Right lobe of liver (tissue), 4 donors: ENCODE measurements at regions not wholly inside any gene's neighbourhood (a gene's known extent, or its start where the extent isn't known, plus 50 kb on each side); places are given as distances from the start of the nearest gene placed in this dataset.

ENCODE experiments used
- CTCF ChIP-seq, 4 donors: fragments of 200-600 bp in 3 of 4; fragments of 450-650 bp in 1 of 4; IDR thresholded peaks; one replicate each; pipeline versions ENCODE4 v1.5.1 to v1.8.0; 2016 to 2022; ENCODE audit warnings: antibody characterized with exemption in 4 of 4, mild to moderate bottlenecking in 2 of 4
- POLR2A ChIP-seq: fragments of 450-650 bp; IDR thresholded peaks from one replicate; pipeline ENCODE4 v1.6.1; 2017; ENCODE audit warnings: antibody characterized with exemption, mild to moderate bottlenecking
- donor health status: DM: no; HTN: no; CAD: no.
- donor health status: DM: no; HTN: no; CAD: no.
- donor health status: DM: no; HTN: yes; CAD: no.

DNA sequence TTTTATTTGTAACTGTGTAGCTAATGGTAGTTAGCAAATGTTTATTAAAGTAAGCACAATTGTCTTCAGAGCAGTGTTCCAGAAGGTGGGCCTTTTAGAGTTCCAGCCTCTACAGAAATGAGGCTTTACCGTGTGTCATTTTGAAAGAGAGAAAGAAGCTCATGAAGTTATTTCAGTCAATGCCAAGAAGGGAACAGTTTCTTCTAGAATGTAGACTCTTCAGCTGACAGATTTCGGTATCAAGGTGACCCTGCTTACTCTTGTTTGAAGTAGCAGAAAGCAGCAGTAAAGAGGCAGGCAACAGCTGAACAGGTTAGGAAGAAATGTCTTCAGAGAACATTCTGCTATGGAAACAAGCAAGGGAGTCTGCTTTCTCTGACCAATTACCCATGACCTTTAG, 93.6 kb downstream of the TASL start:
- TF ChIP-seq CTCF (IDR thresholded peaks at IDR 0.05) (no peak), POLR2A (no peak)
